ENCODE measurements at regions not wholly inside any gene's neighbourhood (a gene's known extent, or its start where the extent isn't known, plus 50 kb on each side); places are given as distances from the start of the nearest gene placed in this dataset.

DNA sequence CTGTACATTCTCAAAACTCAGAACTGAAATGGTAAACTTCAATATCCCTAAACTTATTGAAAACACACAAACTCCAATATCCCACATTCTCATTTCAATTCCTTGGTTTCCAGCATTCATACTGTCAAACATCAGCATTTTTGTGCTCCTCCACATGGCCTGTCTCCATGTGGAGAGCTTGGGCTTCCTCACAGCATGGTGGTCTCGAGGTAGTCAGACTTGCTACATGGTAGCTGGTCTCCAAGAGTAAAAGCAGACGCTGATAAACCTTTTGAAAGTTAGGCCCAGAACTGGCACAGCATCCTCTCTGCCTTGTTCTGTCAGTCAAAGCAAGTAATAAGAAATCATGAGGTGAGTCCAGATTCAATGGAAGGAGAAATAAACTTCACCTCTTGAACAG is 70.5 kb downstream of the VCPKMT start:
- TF ChIP-seq POLR2AphosphoS5 (IDR thresholded peaks at IDR 0.05; ENCODE audit: low read depth, low read length), result no peak
- TF ChIP-seq, protein P1, sequence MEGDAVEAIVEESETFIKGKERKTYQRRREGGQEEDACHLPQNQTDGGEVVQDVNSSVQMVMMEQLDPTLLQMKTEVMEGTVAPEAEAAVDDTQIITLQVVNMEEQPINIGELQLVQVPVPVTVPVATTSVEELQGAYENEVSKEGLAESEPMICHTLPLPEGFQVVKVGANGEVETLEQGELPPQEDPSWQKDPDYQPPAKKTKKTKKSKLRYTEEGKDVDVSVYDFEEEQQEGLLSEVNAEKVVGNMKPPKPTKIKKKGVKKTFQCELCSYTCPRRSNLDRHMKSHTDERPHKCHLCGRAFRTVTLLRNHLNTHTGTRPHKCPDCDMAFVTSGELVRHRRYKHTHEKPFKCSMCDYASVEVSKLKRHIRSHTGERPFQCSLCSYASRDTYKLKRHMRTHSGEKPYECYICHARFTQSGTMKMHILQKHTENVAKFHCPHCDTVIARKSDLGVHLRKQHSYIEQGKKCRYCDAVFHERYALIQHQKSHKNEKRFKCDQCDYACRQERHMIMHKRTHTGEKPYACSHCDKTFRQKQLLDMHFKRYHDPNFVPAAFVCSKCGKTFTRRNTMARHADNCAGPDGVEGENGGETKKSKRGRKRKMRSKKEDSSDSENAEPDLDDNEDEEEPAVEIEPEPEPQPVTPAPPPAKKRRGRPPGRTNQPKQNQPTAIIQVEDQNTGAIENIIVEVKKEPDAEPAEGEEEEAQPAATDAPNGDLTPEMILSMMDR (IDR thresholded peaks at IDR 0.05), result no peak
- TF ChIP-seq SIN3A (IDR thresholded peaks at IDR 0.05; ENCODE audit: borderline replicate concordance, insufficient read depth, low read depth, low read length), result no peak
- TF ChIP-seq, protein P2, sequence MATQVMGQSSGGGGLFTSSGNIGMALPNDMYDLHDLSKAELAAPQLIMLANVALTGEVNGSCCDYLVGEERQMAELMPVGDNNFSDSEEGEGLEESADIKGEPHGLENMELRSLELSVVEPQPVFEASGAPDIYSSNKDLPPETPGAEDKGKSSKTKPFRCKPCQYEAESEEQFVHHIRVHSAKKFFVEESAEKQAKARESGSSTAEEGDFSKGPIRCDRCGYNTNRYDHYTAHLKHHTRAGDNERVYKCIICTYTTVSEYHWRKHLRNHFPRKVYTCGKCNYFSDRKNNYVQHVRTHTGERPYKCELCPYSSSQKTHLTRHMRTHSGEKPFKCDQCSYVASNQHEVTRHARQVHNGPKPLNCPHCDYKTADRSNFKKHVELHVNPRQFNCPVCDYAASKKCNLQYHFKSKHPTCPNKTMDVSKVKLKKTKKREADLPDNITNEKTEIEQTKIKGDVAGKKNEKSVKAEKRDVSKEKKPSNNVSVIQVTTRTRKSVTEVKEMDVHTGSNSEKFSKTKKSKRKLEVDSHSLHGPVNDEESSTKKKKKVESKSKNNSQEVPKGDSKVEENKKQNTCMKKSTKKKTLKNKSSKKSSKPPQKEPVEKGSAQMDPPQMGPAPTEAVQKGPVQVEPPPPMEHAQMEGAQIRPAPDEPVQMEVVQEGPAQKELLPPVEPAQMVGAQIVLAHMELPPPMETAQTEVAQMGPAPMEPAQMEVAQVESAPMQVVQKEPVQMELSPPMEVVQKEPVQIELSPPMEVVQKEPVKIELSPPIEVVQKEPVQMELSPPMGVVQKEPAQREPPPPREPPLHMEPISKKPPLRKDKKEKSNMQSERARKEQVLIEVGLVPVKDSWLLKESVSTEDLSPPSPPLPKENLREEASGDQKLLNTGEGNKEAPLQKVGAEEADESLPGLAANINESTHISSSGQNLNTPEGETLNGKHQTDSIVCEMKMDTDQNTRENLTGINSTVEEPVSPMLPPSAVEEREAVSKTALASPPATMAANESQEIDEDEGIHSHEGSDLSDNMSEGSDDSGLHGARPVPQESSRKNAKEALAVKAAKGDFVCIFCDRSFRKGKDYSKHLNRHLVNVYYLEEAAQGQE (IDR thresholded peaks at IDR 0.05; ENCODE audit: insufficient read depth in 1 of 2, low read depth in 2 of 2, low read length in 1 of 2), result no peak

Measured in Panc1 (cell line).